Dermis blood vessel endothelial cell (primary cell): ENCODE measurements at regions not wholly inside any gene's neighbourhood (a gene's known extent, or its start where the extent isn't known, plus 50 kb on each side); places are given as distances from the start of the nearest gene placed in this dataset.
A peak's percentile ranks its signal among the peaks of the same experiment; 100 is the strongest.
"Not testable (repeated sequence)": the region's sequence is repeated elsewhere in the genome, so short reads cannot be mapped to it uniquely, and the experiment has no call there.

ENCODE experiments used
- DNase-seq: peaks from one replicate; pipeline ENCODE4 v3.0.0; 2010

DNA sequence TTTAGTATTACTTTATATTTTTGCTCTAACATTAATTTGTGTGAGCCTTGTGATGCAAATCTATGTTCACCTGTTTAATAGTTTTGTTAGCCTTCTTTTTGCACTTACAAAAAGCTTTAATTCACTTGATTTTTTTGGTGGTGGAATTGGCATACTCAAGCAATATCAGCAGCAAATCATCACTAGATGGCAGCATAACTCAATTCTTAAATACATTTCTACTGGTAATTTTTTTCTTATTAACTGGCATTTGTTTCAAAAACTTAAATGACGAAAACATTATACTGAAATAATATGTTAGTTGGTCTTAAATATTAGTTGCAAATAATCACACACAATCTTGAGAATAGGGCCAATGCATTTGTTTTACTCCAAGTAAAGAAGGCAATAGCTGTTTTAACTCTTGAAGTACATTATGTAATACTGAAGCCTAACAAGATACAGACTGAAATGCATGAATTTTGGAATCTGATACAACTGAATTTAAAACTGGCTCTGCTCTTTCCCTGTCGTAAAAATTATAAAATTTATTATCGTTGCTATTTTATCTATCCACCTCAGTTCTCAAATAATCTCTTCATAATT, 151.5 kb downstream of the ATXN7L3B start:
- peak; percentile 73 for DNase-seq

DNA sequence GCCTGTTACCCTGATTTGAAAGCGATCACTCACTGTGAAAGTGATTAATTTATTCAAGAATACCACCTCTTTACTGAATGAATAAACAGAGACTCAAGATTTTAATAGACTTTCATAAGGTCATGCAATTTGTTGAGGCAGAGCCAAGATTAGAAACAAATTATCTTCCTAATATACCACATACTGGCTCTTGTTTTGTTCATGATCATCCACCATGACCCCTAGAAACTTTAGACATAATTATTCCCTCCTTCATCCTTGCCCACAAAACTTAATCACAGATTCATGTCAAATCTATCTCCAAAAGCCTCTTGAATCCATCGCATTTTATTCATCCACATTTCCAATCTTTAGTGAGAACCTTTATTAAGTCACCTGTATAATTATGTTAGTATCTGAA, 152.3 kb downstream of the ATXN7L3B start:
- no peak for DNase-seq

- no peak for DNase-seq
Measured at GRCh38 chr12:74719447-74719846, 181.8 kb downstream of the ATXN7L3B start.

- DNase-seq, result no peak
Measured at GRCh38 chr12:74722709-74723108, 185.1 kb downstream of the ATXN7L3B start.

GRCh38 chr12:74725154-74725553, 187.5 kb downstream of the ATXN7L3B start:
- no peak for DNase-seq

- DNase-seq, result no peak
Measured at GRCh38 chr12:74728006-74728405, 190.4 kb downstream of the ATXN7L3B start.

- no peak for DNase-seq
Measured at GRCh38 chr12:74732164-74732784, 194.6 kb downstream of the ATXN7L3B start.

GRCh38 chr12:74732826-74733225, 195.2 kb downstream of the ATXN7L3B start:
- no peak for DNase-seq

- no peak for DNase-seq
Measured at GRCh38 chr12:74741112-74741511, 203.5 kb downstream of the ATXN7L3B start.

DNA sequence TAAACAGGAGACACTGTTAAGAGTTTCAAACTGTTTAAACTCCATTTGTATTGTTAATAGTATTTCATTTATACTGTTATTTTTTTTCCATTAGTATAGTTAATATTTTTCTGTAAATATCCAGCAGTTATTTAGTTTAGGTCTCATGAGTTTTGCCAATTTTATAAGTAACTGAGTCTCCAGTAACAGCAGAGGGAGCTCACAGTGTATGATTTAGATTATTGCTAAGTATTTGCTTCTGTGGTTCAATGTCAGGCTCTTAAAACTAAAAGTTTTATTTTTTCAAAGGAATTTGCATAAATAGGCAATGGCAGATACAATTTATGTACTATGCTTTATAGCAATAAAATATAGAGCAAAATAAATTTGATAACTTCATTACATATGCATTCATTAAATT, 209.7 kb downstream of the ATXN7L3B start:
- no peak for DNase-seq

DNA sequence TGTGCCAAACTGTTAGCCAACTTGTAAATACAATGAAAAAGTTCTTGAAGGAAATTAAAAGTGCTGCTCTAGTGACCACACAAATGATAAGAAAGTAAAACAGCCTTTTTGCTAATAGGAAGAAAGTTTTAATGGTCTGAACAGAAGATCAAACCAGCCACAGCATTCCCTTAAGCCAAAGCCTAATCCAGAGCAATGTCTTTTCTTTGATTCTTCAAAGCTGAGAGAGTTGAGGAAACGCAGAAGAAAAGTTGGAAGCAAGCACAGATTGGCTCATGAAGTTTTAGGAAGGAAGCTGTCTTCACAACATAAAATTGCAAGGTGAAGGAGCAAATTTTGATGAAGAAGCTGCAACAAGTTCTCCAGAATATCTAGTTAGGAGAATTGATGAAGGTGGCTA, 213.8 kb downstream of the ATXN7L3B start:
- no peak for DNase-seq

GRCh38 chr12:74752215-74752614, 214.6 kb downstream of the ATXN7L3B start:
- DNase-seq, result no peak

- DNase-seq, result no peak
Measured at GRCh38 chr12:74770552-74770951, 232.9 kb downstream of the ATXN7L3B start.

GRCh38 chr12:74775276-74775675, 237.6 kb downstream of the ATXN7L3B start:
- no peak for DNase-seq

DNA sequence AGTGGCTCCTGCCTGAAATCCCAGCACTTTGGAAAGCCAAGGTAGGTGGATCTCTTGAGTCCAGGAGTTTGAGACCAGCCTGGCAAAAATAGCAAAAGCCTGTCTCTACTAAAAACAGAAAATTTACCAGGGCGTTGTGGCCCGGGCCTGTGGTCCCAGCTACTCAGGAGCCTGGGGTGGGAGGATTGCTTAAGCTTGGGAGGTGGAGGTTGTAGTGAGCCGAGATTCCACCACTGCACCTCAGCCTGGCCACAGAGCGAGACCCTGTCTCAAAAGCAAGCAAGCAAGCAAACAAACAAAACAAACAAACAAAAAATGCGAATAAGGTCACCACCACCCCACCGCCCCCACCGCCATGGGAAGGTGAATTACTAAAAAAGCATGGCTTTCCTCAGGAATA, 238.7 kb downstream of the ATXN7L3B start:
- DNase-seq, result no peak

- no peak for DNase-seq
Measured at GRCh38 chr12:74780182-74780849, 242.7 kb downstream of the ATXN7L3B start.

DNA sequence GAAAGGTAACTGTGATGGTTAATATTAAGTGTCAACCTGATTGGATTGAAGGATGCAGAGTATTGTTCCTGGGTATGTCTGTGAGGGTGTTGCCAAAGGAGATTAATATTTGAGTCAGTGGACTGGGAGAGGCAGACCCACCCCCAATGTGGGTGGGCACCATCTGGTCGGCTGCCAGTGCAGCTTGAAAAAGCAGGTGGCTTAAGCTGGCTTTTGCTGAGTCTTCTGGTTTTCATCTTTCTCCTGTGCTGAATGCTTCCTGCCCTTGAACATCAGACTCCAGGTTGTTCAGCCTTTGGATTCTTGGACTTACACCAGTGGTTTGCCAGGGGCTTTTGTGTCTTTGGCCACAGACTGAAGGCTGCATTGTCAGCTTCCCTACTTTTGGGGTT, 243.2 kb downstream of the ATXN7L3B start:
- not testable (repeated sequence) for DNase-seq

- no peak for DNase-seq
Measured at GRCh38 chr12:74781991-74782485, 244.4 kb downstream of the ATXN7L3B start.

DNA sequence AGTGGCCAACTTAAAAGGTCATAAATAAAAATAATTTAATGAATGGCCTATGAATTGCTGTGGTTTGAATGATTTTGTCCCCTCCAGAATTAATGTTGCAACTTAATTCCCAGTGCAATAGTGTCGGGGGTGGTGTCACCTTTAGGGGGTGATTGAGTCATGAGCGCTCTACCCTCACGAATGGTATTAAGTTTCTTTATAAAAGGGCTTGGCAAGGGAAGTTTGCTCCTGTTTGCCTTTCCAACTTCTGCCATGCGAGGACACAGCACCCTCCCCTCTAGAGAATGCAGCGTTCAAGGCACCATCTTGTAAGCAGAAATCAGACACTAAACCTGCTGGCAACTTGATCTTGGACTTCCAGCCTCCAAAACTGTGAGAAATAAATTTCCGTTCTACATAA, 253.3 kb downstream of the ATXN7L3B start:
- DNase-seq, result no peak

GRCh38 chr12:74791365-74791764, 253.7 kb downstream of the ATXN7L3B start:
- DNase-seq, result no peak

DNA sequence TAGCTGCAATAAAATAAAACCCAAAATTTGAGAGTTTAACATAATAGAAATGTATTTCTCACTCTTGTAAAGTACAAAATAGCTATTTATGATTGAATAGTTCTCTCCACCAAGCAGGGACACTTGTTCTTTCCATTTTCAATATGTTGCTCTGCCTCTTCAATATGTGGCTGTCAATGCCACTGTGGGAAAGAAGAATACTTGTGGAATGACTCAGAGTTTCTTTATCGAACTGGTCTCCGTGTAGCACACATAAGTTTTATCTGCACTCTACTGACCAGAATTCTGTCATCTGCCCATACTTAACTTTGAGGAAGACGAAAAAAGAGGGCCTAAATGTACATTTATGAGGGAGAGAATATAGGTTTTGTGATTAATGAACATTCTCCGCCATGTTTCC, 256.9 kb downstream of the ATXN7L3B start:
- no peak for DNase-seq

- no peak for DNase-seq
Measured at GRCh38 chr12:74801625-74802024, 264.0 kb downstream of the ATXN7L3B start.

GRCh38 chr12:74816398-74817175, 279.0 kb downstream of the ATXN7L3B start:
- no peak for DNase-seq
